ENCODE measurements at regions not wholly inside any gene's neighbourhood (a gene's known extent, or its start where the extent isn't known, plus 50 kb on each side); places are given as distances from the start of the nearest gene placed in this dataset.

DNA sequence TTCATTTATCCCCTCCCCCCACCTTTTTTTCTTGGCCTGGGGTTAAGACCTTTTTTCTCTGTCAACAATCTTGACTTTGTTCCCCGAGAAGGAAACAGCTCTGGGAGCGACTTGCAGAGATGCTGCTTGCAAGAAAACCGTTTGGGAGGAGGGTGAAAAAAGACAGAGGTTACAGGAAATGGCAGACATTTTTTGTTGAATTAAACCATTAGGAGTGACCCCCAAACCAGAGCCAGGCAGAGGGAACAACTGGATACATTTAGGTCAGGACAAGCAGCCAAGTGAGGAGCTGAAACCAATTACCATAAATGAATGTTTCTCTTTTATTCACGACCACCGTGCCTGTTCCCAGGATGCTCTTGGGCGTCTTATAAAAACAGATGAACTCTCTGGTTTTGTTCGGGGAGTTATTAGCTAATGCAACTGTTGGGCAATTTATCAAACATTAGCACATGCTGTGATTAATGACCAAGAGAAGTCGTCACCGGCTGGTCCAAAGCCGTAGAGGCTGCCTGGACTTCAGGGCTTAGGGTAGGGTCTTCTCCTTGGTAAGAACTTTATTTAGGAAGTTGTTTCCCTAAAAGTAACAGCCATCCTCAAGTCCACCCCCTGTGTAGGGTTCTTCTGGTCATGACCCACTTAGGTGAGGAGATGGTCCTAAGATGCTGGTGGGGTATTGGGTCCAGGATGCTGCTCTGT lies 141.0 kb downstream of the FOXD2 start:
- TF ChIP-seq CTCF (conservative IDR thresholded peaks at IDR 0.05) (no peak), EZH2 (IDR thresholded peaks at IDR 0.05; ENCODE audit: low read depth) (no peak)
